Activated effector memory CD4-positive, alpha-beta T cell treated with anti-CD3 and anti-CD28 coated beads, Interleukin-2, amount 50 U/mL, for 16 hours (primary cell): ENCODE measurements at regions not wholly inside any gene's neighbourhood (a gene's known extent, or its start where the extent isn't known, plus 50 kb on each side); places are given as distances from the start of the nearest gene placed in this dataset.
A peak's percentile ranks its signal among the peaks of the same experiment; 100 is the strongest.
"Not testable (repeated sequence)": the region's sequence is repeated elsewhere in the genome, so short reads cannot be mapped to it uniquely, and the experiment has no call there.

Experiments used
- DNase-seq: peaks from one replicate; pipeline ENCODE4 v3.0.0-alpha.2; 2020

- DNase-seq, result no peak
These were observed 118.9 kb upstream of the SFSWAP start for GRCh38 chr12:131591714-131592709.

GRCh38 chr12:131592972-131593371, 117.9 kb upstream of the SFSWAP start:
- no peak for DNase-seq

- no peak for DNase-seq
These were observed 117.5 kb upstream of the SFSWAP start for GRCh38 chr12:131593406-131593805.

GRCh38 chr12:131596115-131596514, 114.8 kb upstream of the SFSWAP start:
- no peak for DNase-seq

GRCh38 chr12:131597333-131597732, 113.6 kb upstream of the SFSWAP start:
- no peak for DNase-seq

GRCh38 chr12:131598717-131599116, 112.2 kb upstream of the SFSWAP start:
- no peak for DNase-seq

GRCh38 chr12:131599190-131600159, 111.4 kb upstream of the SFSWAP start:
- DNase-seq, result no peak

GRCh38 chr12:131600160-131600532, 110.7 kb upstream of the SFSWAP start:
- DNase-seq, result no peak

- DNase-seq, result not testable (repeated sequence)
These were observed 109.4 kb upstream of the SFSWAP start for GRCh38 chr12:131601499-131601898.

- DNase-seq, result no peak
These were observed 107.6 kb upstream of the SFSWAP start for GRCh38 chr12:131603106-131603938.

GRCh38 chr12:131603939-131604795, 106.7 kb upstream of the SFSWAP start:
- peak; percentile 74 for DNase-seq

GRCh38 chr12:131604859-131605258, 106.0 kb upstream of the SFSWAP start:
- no peak for DNase-seq

GRCh38 chr12:131605304-131605829, 105.5 kb upstream of the SFSWAP start:
- DNase-seq, result no peak

GRCh38 chr12:131606218-131606901, 104.5 kb upstream of the SFSWAP start:
- no peak for DNase-seq

GRCh38 chr12:131607658-131608447, 103.0 kb upstream of the SFSWAP start:
- DNase-seq, result no peak

- peak; percentile 80 for DNase-seq
These were observed 101.9 kb upstream of the SFSWAP start for GRCh38 chr12:131608740-131609690.

GRCh38 chr12:131609762-131610161, 101.1 kb upstream of the SFSWAP start:
- no peak for DNase-seq

- no peak for DNase-seq
These were observed 100.7 kb upstream of the SFSWAP start for GRCh38 chr12:131610181-131610580.

- DNase-seq, result no peak
These were observed 100.0 kb upstream of the SFSWAP start for GRCh38 chr12:131610891-131611290.
